ENCODE measurements at regions not wholly inside any gene's neighbourhood (a gene's known extent, or its start where the extent isn't known, plus 50 kb on each side); places are given as distances from the start of the nearest gene placed in this dataset.

DNA sequence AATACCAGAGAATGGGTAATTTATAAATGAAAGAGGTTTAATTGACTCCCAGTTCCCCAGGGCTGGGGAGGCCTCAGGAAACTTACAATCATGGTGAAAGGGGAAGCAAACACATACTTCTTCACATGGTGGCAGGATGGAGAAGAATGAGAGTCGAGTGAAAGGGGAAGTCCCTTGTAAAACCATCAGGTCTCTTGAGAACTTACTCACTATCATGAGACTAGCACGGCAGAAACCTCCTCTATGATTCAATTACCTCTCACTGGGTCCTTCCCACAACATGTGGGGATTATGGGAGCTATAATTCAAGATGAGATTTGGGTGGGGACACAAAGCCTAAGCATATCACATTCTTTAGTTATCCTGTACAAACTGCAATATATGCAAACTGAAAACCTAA, 609.4 kb downstream of the MTRR start:
- TF ChIP-seq, protein P1, sequence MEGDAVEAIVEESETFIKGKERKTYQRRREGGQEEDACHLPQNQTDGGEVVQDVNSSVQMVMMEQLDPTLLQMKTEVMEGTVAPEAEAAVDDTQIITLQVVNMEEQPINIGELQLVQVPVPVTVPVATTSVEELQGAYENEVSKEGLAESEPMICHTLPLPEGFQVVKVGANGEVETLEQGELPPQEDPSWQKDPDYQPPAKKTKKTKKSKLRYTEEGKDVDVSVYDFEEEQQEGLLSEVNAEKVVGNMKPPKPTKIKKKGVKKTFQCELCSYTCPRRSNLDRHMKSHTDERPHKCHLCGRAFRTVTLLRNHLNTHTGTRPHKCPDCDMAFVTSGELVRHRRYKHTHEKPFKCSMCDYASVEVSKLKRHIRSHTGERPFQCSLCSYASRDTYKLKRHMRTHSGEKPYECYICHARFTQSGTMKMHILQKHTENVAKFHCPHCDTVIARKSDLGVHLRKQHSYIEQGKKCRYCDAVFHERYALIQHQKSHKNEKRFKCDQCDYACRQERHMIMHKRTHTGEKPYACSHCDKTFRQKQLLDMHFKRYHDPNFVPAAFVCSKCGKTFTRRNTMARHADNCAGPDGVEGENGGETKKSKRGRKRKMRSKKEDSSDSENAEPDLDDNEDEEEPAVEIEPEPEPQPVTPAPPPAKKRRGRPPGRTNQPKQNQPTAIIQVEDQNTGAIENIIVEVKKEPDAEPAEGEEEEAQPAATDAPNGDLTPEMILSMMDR (IDR thresholded peaks at IDR 0.05; ENCODE audit: insufficient read depth, low read length, poor library complexity, severe bottlenecking), result no peak
- no peak for TF ChIP-seq EZH2phosphoT487 (conservative IDR thresholded peaks at IDR 0.05; ENCODE audit: low read length)
- H3K9me3 ChIP-seq (ENCODE audit: insufficient read depth, low read length), result no peaks in the 10 kb centered on the region

DNA sequence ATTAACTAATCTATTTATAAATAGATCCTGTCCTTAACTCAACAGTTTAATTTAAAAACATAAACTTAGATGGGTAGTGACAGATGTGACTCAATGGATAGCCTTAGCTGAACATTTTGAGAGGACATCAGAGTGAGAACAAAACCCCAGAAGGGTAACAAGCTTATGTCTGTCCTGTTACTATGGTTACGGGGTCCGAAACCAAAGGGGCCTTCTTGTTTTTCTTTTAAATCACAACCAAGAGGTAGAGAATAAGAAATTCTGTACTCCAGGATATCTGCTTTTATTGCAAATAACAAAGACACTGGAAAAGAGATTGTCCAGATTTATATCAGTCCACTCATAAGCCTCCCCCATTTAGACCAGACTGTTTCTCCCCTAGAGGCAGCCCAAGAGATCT, 612.1 kb downstream of the MTRR start:
- Histone ChIP-seq H3K9ac (ENCODE audit: low read length) (no peak overlapping the region), H3K27ac (ENCODE audit: low read depth, low read length) (no peak overlapping the region), H3F3A (ENCODE audit: insufficient read depth) (no peaks in the 10 kb centered on the region), H4K20me1 (ENCODE audit: low read depth, low read length) (no peaks in the 10 kb centered on the region), H3K36me3 (ENCODE audit: low read length) (no peaks in the 10 kb centered on the region), H3K4me3 (ENCODE audit: insufficient read depth, low read length, poor library complexity, severe bottlenecking) (no peak overlapping the region), H2AFZ (ENCODE audit: low read depth, low read length, severe bottlenecking) (no peak overlapping the region), H3K27me3 (ENCODE audit: low read length) (no peaks in the 10 kb centered on the region), H3K9me3 (ENCODE audit: insufficient read depth, low read length) (no peaks in the 10 kb centered on the region), H3K9me2 (replicated peaks; ENCODE audit: insufficient read depth, low read length) (no peaks in the 10 kb centered on the region), H3K4me2 (ENCODE audit: low read depth, low read length, poor library complexity, severe bottlenecking) (no peak overlapping the region), H3K79me2 (ENCODE audit: insufficient read depth, low read length) (no peaks in the 10 kb centered on the region)
- TF ChIP-seq, protein P1 (IDR thresholded peaks at IDR 0.05; ENCODE audit: insufficient read depth, low read length, poor library complexity, severe bottlenecking), result no peak
- no peak for TF ChIP-seq EZH2phosphoT487 (conservative IDR thresholded peaks at IDR 0.05; ENCODE audit: low read length)

More for the DNA sequence above, 609.4 kb downstream of the MTRR start:
- Histone ChIP-seq H3K9me2 (replicated peaks; ENCODE audit: insufficient read depth, low read length) (no peaks in the 10 kb centered on the region), H3K4me3 (ENCODE audit: insufficient read depth, low read length, poor library complexity, severe bottlenecking) (no peak overlapping the region), H3K9ac (ENCODE audit: low read length) (no peak overlapping the region), H4K20me1 (ENCODE audit: low read depth, low read length) (no peaks in the 10 kb centered on the region), H3K36me3 (ENCODE audit: low read length) (no peaks in the 10 kb centered on the region), H3K79me2 (ENCODE audit: insufficient read depth, low read length) (no peaks in the 10 kb centered on the region), H3K4me2 (ENCODE audit: low read depth, low read length, poor library complexity, severe bottlenecking) (no peak overlapping the region), H3K27me3 (ENCODE audit: low read length) (no peaks in the 10 kb centered on the region), H2AFZ (ENCODE audit: low read depth, low read length, severe bottlenecking) (no peak overlapping the region), H3F3A (ENCODE audit: insufficient read depth) (no peaks in the 10 kb centered on the region), H3K27ac (ENCODE audit: low read depth, low read length) (no peak overlapping the region)

DNA sequence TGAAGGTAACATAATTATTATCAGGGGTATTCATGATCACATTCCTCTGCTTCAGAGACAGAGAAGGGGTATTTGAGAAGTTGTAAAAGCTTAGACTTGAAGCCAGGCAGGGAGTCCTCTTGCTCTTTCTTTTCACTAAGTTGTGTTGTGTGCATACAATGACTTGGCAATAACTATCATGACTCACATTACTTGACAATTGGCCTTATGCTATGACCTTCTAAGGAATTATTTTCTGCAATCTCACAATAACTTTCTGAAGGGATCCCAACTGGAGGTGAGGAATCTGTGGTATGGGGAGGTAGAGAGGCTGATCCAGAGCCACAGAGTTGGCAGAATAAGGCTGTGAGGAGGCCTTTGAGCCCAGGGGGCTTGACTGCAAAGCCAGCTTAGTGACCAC, 622.3 kb downstream of the MTRR start:
- no peaks in the 10 kb centered on the region for H3K36me3 ChIP-seq (ENCODE audit: low read length)
- TF ChIP-seq, protein P1 (IDR thresholded peaks at IDR 0.05; ENCODE audit: insufficient read depth, low read length, poor library complexity, severe bottlenecking), result no peak
- TF ChIP-seq EZH2phosphoT487 (conservative IDR thresholded peaks at IDR 0.05; ENCODE audit: low read length), result no peak
- no peaks in the 10 kb centered on the region for H3K27me3 ChIP-seq (ENCODE audit: low read length)
- H4K20me1 ChIP-seq (ENCODE audit: low read depth, low read length), result no peaks in the 10 kb centered on the region
- no peak overlapping the region for H2AFZ ChIP-seq (ENCODE audit: low read depth, low read length, severe bottlenecking)
- H3K9me3 ChIP-seq (ENCODE audit: insufficient read depth, low read length), result peaks cover 7% of the 10 kb centered on the region; the same call in 1 of the 2 replicates
- H3K9ac ChIP-seq (ENCODE audit: low read length), result no peak overlapping the region
- H3K4me2 ChIP-seq (ENCODE audit: low read depth, low read length, poor library complexity, severe bottlenecking), result no peak overlapping the region
- no peak overlapping the region for H3K27ac ChIP-seq (ENCODE audit: low read depth, low read length)
- H3K79me2 ChIP-seq (ENCODE audit: insufficient read depth, low read length), result no peaks in the 10 kb centered on the region
- H3K4me3 ChIP-seq (ENCODE audit: insufficient read depth, low read length, poor library complexity, severe bottlenecking), result no peak overlapping the region
- H3K9me2 ChIP-seq (replicated peaks; ENCODE audit: insufficient read depth, low read length), result no peaks in the 10 kb centered on the region
- H3F3A ChIP-seq (ENCODE audit: insufficient read depth), result no peaks in the 10 kb centered on the region
